K562 (cell line): ENCODE measurements at regions not wholly inside any gene's neighbourhood (a gene's known extent, or its start where the extent isn't known, plus 50 kb on each side); places are given as distances from the start of the nearest gene placed in this dataset.

Experiments used
- ATAC-seq: fragments of 200-7000 bp; cut with Tn5 transposase; 3 replicates; pipeline ENCODE4 v1.9.1; 2020; ENCODE audit warnings: moderate library complexity
- BruUV-seq: library from RNA; stranded (reverse); fragments of 400-500 nt; replicated peaks from 2 replicates; lab custom pipeline; 2021; lab: Mats Ljungman, UMichigan
- CTCF ChIA-PET: fragments of 300-600 bp; formaldehyde crosslinking; extraction: SDS; loops from one replicate; lab custom pipeline; 2021; ENCODE audit warnings: low intra/inter-chr PET ratio; lab: Yijun Ruan, JAX
- POLR2A ChIA-PET: fragments of 300-600, 350-650 bp; sonication (Branson Sonifier 250); formaldehyde crosslinking; extraction: SDS; loops from one replicate; lab custom pipeline; 2021; ENCODE audit warnings: antibody characterized with exemption, inconsistent platforms; lab: Yijun Ruan, JAX
- DNase-seq, 4 experiments: peaks; one replicate each; pipeline versions ENCODE4 v3.0.0 to v3.0.0-alpha.2; 2011 to 2018; ENCODE audit warnings: low spot score in 3 of 4, mixed read lengths in 3 of 4; ENCODE audit errors: extremely low read depth in 1 of 4
- FAIRE-seq: peaks from 2 replicates; lab custom pipeline; 2011; peaks lifted over from hg19 to GRCh38; lab: Jason Lieb, UNC
- H2AFZ ChIP-seq: 2 replicates; pipeline ENCODE4 v1.6.0; 2011; ENCODE audit warnings: low read depth, low read length, control low read depth, inconsistent platforms
- H3K27ac ChIP-seq: fragments of 200-600 bp; 3 replicates; pipeline ENCODE4 v1.8.0; 2011; ENCODE audit warnings: low read depth, mild to moderate bottlenecking, control low read depth, inconsistent platforms, low read length, moderate library complexity, mixed read lengths; ENCODE audit errors: extremely low read depth
- H3K27me3 ChIP-seq, 2 experiments: fragments of 300-600 bp in 1 of 2; 2 replicates in 1 of 2; 3 replicates in 1 of 2; pipeline versions ENCODE4 v1.6.0 to v1.8.0; 2011; ENCODE audit warnings: inconsistent platforms in 2 of 2, low read length in 2 of 2, mild to moderate bottlenecking in 1 of 2, mixed read lengths in 1 of 2, moderate library complexity in 1 of 2; ENCODE audit not compliant: control insufficient read depth in 2 of 2, insufficient read depth in 2 of 2
- H3K36me3 ChIP-seq: fragments of 300-600 bp; 3 replicates; pipeline ENCODE4 v1.8.0; 2011; ENCODE audit warnings: mild to moderate bottlenecking, low read length, inconsistent platforms; ENCODE audit not compliant: control insufficient read depth, insufficient read depth
- H3K4me1 ChIP-seq, 2 experiments: fragments of 200-600 bp in 1 of 2; replicated peaks in 1 of 2; 2 replicates in 1 of 2; 3 replicates in 1 of 2; pipeline versions ENCODE4 v1.5.1 to v1.8.0; 2011; ENCODE audit warnings: inconsistent platforms in 2 of 2, low read length in 2 of 2, mild to moderate bottlenecking in 1 of 2, mixed read lengths in 1 of 2, moderate library complexity in 1 of 2; ENCODE audit not compliant: control insufficient read depth in 2 of 2, insufficient read depth in 2 of 2
- H3K4me2 ChIP-seq: 2 replicates; pipeline ENCODE4 v1.6.1; 2011; ENCODE audit warnings: low read length, control low read depth, inconsistent platforms, mixed read lengths; ENCODE audit not compliant: insufficient read depth
- H3K4me3 ChIP-seq: fragments of 200-600 bp; sonication (generic), shearing (Covaris generic); 2 replicates; pipeline ENCODE4 v1.5.1; 2016; ENCODE audit warnings: control low read depth, inconsistent platforms
- H3K79me2 ChIP-seq: fragments of 200-600 bp; 3 replicates; pipeline ENCODE4 v1.8.0; 2011; ENCODE audit warnings: low read length, inconsistent platforms; ENCODE audit not compliant: control insufficient read depth, insufficient read depth
- H3K9ac ChIP-seq, 2 experiments: 2 replicates each; pipeline versions ENCODE4 v1.6.0 to v1.6.1; 2011; ENCODE audit warnings: low read depth in 2 of 2, low read length in 2 of 2, control low read depth in 1 of 2, inconsistent platforms in 1 of 2, mild to moderate bottlenecking in 1 of 2, mixed read lengths in 1 of 2; ENCODE audit not compliant: insufficient read depth in 1 of 2
- H3K9me1 ChIP-seq: one replicate; pipeline ENCODE4 v1.6.0; 2011; ENCODE audit warnings: inconsistent platforms, mild to moderate bottlenecking, low read length, moderate library complexity; ENCODE audit not compliant: control insufficient read depth, insufficient read depth
- H3K9me3 ChIP-seq: replicated peaks from 2 replicates; pipeline ENCODE4 v1.5.1; 2011; ENCODE audit warnings: low read depth, low read length, inconsistent platforms; ENCODE audit not compliant: control insufficient read depth, insufficient read depth
- H4K20me1 ChIP-seq: replicated peaks from 2 replicates; pipeline ENCODE4 v1.6.1; 2011; ENCODE audit warnings: low read length, inconsistent platforms, mixed read lengths; ENCODE audit not compliant: control insufficient read depth, insufficient read depth
- CEBPB ChIP-seq: fragments of 450-650 bp; IDR thresholded peaks from 2 replicates; pipeline ENCODE4 v1.6.1; 2016; ENCODE audit warnings: missing genetic modification characterization, missing compliant biosample characterization
- LARP7 ChIP-seq: fragments of 450-650 bp; IDR thresholded peaks from 2 replicates; pipeline ENCODE4 v1.6.1; 2016
- NR2F6 ChIP-seq: fragments of 450-650 bp; formaldehyde crosslinking; IDR thresholded peaks from 2 replicates; pipeline ENCODE4 v1.4.0; 2020; ENCODE audit warnings: mild to moderate bottlenecking
- PHF20 ChIP-seq: fragments of 450-650 bp; IDR thresholded peaks from 2 replicates; pipeline ENCODE4 v1.6.1; 2018; ENCODE audit not compliant: partially characterized antibody
- ZNF12 ChIP-seq: sonication (generic); formaldehyde crosslinking; IDR thresholded peaks from 2 replicates; pipeline ENCODE4 v1.4.0; 2020; ENCODE audit warnings: mild to moderate bottlenecking, missing genetic modification reagents
- WGBS: fragments of 100-300 bp; shearing (Covaris generic); methylation state at CpG from one replicate; pipeline ENCODE4 v1.1.6; 2016; ENCODE audit warnings: low coverage, mixed read lengths; ENCODE audit not compliant: insufficient coverage; ENCODE audit errors: missing lambda C conversion rate; 5-methylcytosine and 5-hydroxymethylcytosine counted together
- in situ Hi-C: fragments of 300-500 bp; cut with MboI; formaldehyde crosslinking; loops from 4 replicates; pipeline ENCODE4 v1.15.0; 2018; ENCODE audit warnings: inconsistent platforms, mixed read lengths
- intact Hi-C: fragments of 100-400 bp; cut with micrococcal nuclease; formaldehyde crosslinking; loops from 2 replicates; pipeline ENCODE4 v1.14.2; 2022
- TF ChIP-seq, protein P1 (sequence below): sonication (generic); formaldehyde crosslinking; IDR thresholded peaks from 2 replicates; pipeline ENCODE4 v1.8.1; 2022; ENCODE audit warnings: missing genetic modification reagents
- TF ChIP-seq, protein P2 (sequence below): sonication (generic); formaldehyde crosslinking; IDR thresholded peaks from 2 replicates; pipeline ENCODE4 v1.8.0; 2023; ENCODE audit warnings: mild to moderate bottlenecking, missing genetic modification reagents
- TF ChIP-seq, protein P3 (sequence below): sonication (generic); formaldehyde crosslinking; IDR thresholded peaks from 2 replicates; pipeline ENCODE4 v1.8.0; 2023; ENCODE audit warnings: mild to moderate bottlenecking, missing genetic modification reagents
- TF ChIP-seq, protein P4 (sequence below): sonication (generic); formaldehyde crosslinking; IDR thresholded peaks from 2 replicates; pipeline ENCODE4 v1.8.0; 2022; ENCODE audit warnings: mild to moderate bottlenecking, missing genetic modification reagents
- TF ChIP-seq, protein P5 (sequence below): fragments of 250-450 bp; sonication (Bioruptor Pico); IDR thresholded peaks from 2 replicates; pipeline ENCODE4 v1.9.0; 2021; ENCODE audit warnings: mild to moderate bottlenecking, inconsistent platforms

DNA sequence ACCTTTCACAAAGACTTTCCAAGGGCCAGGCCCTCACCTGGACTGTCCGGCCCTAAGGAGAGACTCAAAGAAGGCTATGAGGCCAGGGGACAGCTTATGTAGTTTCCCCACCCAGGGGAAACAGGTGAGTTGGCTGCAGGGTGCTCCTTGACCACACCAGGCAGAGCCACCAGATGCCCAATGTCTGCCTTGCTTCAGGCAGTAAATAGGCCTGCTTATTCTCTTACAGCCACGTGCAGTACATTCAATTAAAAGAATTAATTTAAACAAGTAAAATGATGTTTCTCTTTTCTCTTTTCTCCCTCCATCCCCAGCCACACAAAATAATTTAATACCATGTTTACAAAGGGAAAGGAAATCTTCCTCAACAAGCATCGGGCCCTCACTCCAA lies 66.6 kb upstream of the ABLIM1 start:
- DNase-seq, result no peak
- Histone ChIP-seq H2AFZ (no peak overlapping the region), H3K27me3 (no peaks in the 10 kb centered on the region), H3K4me2 (no peak overlapping the region), H3K79me2 (no peaks in the 10 kb centered on the region), H3K9me1 (no peaks in the 10 kb centered on the region), H4K20me1 (no peaks in the 10 kb centered on the region), H3K9me3 (no peaks in the 10 kb centered on the region), H3K9ac (no peak overlapping the region), H3K4me3 (no peak overlapping the region), H3K27ac (no peak overlapping the region), H3K4me1 (no peaks in the 10 kb centered on the region), H3K36me3 (no peaks in the 10 kb centered on the region)
- intact Hi-C loops (no loop called here), in situ Hi-C loops (no loop called here)
- CTCF ChIA-PET, result no interaction called here
- BruUV-seq, result no TSS peak
- no peak for ATAC-seq
- FAIRE-seq, result no peak
- POLR2A ChIA-PET, result no interaction called here
- 0% methylated on average over 1 of the region's 3 CpGs for WGBS
- TF ChIP-seq, protein P1, sequence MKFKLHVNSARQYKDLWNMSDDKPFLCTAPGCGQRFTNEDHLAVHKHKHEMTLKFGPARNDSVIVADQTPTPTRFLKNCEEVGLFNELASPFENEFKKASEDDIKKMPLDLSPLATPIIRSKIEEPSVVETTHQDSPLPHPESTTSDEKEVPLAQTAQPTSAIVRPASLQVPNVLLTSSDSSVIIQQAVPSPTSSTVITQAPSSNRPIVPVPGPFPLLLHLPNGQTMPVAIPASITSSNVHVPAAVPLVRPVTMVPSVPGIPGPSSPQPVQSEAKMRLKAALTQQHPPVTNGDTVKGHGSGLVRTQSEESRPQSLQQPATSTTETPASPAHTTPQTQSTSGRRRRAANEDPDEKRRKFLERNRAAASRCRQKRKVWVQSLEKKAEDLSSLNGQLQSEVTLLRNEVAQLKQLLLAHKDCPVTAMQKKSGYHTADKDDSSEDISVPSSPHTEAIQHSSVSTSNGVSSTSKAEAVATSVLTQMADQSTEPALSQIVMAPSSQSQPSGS (CRISPR knock-in tag), result no peak
- TF ChIP-seq PHF20 (no peak), CEBPB (tag) (no peak), ZNF12 (no peak), LARP7 (no peak), NR2F6 (CRISPR knock-in tag) (no peak)
- TF ChIP-seq, protein P2, sequence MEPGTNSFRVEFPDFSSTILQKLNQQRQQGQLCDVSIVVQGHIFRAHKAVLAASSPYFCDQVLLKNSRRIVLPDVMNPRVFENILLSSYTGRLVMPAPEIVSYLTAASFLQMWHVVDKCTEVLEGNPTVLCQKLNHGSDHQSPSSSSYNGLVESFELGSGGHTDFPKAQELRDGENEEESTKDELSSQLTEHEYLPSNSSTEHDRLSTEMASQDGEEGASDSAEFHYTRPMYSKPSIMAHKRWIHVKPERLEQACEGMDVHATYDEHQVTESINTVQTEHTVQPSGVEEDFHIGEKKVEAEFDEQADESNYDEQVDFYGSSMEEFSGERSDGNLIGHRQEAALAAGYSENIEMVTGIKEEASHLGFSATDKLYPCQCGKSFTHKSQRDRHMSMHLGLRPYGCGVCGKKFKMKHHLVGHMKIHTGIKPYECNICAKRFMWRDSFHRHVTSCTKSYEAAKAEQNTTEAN (CRISPR knock-in tag), result no peak
- TF ChIP-seq, protein P3, sequence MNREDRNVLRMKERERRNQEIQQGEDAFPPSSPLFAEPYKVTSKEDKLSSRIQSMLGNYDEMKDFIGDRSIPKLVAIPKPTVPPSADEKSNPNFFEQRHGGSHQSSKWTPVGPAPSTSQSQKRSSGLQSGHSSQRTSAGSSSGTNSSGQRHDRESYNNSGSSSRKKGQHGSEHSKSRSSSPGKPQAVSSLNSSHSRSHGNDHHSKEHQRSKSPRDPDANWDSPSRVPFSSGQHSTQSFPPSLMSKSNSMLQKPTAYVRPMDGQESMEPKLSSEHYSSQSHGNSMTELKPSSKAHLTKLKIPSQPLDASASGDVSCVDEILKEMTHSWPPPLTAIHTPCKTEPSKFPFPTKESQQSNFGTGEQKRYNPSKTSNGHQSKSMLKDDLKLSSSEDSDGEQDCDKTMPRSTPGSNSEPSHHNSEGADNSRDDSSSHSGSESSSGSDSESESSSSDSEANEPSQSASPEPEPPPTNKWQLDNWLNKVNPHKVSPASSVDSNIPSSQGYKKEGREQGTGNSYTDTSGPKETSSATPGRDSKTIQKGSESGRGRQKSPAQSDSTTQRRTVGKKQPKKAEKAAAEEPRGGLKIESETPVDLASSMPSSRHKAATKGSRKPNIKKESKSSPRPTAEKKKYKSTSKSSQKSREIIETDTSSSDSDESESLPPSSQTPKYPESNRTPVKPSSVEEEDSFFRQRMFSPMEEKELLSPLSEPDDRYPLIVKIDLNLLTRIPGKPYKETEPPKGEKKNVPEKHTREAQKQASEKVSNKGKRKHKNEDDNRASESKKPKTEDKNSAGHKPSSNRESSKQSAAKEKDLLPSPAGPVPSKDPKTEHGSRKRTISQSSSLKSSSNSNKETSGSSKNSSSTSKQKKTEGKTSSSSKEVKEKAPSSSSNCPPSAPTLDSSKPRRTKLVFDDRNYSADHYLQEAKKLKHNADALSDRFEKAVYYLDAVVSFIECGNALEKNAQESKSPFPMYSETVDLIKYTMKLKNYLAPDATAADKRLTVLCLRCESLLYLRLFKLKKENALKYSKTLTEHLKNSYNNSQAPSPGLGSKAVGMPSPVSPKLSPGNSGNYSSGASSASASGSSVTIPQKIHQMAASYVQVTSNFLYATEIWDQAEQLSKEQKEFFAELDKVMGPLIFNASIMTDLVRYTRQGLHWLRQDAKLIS, result no peak
- TF ChIP-seq, protein P4, sequence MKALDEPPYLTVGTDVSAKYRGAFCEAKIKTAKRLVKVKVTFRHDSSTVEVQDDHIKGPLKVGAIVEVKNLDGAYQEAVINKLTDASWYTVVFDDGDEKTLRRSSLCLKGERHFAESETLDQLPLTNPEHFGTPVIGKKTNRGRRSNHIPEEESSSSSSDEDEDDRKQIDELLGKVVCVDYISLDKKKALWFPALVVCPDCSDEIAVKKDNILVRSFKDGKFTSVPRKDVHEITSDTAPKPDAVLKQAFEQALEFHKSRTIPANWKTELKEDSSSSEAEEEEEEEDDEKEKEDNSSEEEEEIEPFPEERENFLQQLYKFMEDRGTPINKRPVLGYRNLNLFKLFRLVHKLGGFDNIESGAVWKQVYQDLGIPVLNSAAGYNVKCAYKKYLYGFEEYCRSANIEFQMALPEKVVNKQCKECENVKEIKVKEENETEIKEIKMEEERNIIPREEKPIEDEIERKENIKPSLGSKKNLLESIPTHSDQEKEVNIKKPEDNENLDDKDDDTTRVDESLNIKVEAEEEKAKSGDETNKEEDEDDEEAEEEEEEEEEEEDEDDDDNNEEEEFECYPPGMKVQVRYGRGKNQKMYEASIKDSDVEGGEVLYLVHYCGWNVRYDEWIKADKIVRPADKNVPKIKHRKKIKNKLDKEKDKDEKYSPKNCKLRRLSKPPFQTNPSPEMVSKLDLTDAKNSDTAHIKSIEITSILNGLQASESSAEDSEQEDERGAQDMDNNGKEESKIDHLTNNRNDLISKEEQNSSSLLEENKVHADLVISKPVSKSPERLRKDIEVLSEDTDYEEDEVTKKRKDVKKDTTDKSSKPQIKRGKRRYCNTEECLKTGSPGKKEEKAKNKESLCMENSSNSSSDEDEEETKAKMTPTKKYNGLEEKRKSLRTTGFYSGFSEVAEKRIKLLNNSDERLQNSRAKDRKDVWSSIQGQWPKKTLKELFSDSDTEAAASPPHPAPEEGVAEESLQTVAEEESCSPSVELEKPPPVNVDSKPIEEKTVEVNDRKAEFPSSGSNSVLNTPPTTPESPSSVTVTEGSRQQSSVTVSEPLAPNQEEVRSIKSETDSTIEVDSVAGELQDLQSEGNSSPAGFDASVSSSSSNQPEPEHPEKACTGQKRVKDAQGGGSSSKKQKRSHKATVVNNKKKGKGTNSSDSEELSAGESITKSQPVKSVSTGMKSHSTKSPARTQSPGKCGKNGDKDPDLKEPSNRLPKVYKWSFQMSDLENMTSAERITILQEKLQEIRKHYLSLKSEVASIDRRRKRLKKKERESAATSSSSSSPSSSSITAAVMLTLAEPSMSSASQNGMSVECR (CRISPR knock-in tag), result no peak
- TF ChIP-seq, protein P5, sequence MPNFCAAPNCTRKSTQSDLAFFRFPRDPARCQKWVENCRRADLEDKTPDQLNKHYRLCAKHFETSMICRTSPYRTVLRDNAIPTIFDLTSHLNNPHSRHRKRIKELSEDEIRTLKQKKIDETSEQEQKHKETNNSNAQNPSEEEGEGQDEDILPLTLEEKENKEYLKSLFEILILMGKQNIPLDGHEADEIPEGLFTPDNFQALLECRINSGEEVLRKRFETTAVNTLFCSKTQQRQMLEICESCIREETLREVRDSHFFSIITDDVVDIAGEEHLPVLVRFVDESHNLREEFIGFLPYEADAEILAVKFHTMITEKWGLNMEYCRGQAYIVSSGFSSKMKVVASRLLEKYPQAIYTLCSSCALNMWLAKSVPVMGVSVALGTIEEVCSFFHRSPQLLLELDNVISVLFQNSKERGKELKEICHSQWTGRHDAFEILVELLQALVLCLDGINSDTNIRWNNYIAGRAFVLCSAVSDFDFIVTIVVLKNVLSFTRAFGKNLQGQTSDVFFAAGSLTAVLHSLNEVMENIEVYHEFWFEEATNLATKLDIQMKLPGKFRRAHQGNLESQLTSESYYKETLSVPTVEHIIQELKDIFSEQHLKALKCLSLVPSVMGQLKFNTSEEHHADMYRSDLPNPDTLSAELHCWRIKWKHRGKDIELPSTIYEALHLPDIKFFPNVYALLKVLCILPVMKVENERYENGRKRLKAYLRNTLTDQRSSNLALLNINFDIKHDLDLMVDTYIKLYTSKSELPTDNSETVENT (CRISPR knock-in tag), result no peak
